ENCODE measurements at regions not wholly inside any gene's neighbourhood (a gene's known extent, or its start where the extent isn't known, plus 50 kb on each side); places are given as distances from the start of the nearest gene placed in this dataset.

DNA sequence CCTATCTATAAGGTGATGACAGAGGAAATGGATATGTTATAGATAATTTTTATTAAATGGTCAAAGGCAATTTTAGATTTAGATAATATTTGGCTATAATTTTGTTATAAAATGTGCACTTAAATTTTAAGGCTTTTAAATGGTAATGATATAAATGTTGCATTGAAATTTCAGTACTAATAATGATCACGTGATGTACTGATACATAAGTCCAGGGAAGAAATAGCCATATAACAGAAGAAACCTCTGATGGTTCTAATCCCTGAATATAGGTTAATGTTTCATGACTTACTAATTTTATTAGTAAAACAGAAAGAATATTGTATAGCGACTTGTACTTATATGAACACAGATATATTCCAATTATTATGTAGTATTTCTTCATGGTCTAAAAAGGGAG, 211.9 kb downstream of the SOCS6 start:
- no peak for DNase-seq (ENCODE audit: low read depth)
- TF ChIP-seq CTCF (IDR thresholded peaks at IDR 0.05; ENCODE audit: control insufficient read depth, insufficient read depth, low read depth, low read length, missing control alignments), result no peak
- H3K4me3 ChIP-seq (ENCODE audit: control insufficient read depth, low read depth, low read length), result no peak overlapping the region

DNA sequence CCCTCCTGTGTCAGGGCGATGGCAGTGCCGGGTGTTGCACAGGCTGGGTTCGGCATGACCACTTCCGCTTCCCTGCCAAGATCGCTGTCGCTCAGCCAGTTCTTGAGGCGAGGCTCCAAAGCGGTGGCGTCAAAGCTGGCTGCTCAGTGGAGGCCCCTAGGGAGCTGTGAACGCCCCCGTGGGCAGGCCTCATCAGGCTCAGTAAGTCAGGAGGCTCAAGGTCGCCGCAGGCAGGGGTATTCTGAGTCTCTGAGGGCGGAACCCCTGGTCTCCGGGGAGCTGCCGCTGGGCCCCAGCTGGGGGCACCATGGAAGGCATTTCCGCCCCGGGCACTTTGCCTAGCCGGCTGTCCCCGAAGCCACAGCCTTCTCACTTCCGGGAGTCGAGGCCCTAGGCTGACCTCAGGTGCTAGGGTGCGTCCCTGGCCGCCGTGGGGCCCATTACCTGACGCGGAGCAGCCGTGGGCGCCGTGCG, 210.4 kb downstream of the SOCS6 start:
- TF ChIP-seq CTCF (IDR thresholded peaks at IDR 0.05; ENCODE audit: control insufficient read depth, insufficient read depth, low read depth, low read length, missing control alignments), result no peak
- no peak for DNase-seq (ENCODE audit: low read depth)
- H3K4me3 ChIP-seq (ENCODE audit: control insufficient read depth, low read depth, low read length), result no peak overlapping the region

DNA sequence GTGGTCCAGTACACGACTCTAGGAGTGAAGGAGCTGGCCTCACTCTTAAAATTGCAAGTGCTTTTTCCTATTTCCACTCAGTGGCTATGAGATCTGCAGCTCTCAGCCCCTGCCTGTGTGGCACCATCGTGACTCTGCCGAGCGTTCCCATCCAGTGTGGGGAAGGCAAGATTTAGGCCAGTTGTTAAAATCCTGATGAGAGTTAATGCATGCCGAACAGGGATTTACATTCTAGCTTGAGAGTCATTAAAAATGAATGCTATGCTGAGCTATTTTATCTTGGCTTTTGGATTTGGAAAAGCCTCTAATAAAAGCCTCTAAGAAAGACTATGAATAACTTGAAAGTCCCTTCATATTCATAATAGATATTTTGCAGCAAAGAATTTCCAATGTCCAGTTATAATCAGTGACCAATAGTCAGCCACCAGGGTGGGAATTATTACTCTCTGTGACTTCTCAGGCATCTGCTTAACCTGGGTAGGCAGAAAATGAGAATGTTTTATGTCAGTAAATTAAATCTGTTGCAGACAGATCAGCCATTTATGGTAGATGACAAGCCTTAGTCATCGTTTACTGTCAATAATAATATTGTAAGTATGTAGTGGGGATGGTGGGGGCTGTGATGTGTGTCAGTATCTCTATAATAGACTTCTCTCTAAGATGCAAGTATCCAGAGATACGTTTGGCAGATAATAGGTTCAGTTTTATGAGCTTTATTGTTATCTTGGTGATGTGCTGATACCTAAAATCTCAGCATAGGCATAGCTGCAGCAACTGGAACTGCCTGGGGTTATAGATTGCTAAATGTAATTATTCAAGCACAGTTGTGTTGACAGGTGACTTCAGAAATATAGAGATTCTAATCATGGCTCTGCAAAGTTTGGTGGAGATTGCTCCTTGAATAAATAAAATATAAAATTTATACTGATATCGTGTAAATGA, 207.8 kb downstream of the SOCS6 start:
- DNase-seq (ENCODE audit: low read depth), result no peak
- no peak for TF ChIP-seq CTCF (IDR thresholded peaks at IDR 0.05; ENCODE audit: control insufficient read depth, insufficient read depth, low read depth, low read length, missing control alignments)
- no peak overlapping the region for H3K4me3 ChIP-seq (ENCODE audit: control insufficient read depth, low read depth, low read length)

GRCh38 chr18:70494524-70494923, 205.7 kb downstream of the SOCS6 start:
- no peak for TF ChIP-seq CTCF (IDR thresholded peaks at IDR 0.05; ENCODE audit: control insufficient read depth, insufficient read depth, low read depth, low read length, missing control alignments)
- H3K4me3 ChIP-seq (ENCODE audit: control insufficient read depth, low read depth, low read length), result no peak overlapping the region
- DNase-seq (ENCODE audit: low read depth), result no peak

GRCh38 chr18:70493461-70493860, 204.6 kb downstream of the SOCS6 start:
- DNase-seq (ENCODE audit: low read depth), result no peak
- no peak for TF ChIP-seq CTCF (IDR thresholded peaks at IDR 0.05; ENCODE audit: control insufficient read depth, insufficient read depth, low read depth, low read length, missing control alignments)
- no peak overlapping the region for H3K4me3 ChIP-seq (ENCODE audit: control insufficient read depth, low read depth, low read length)

- peak; percentile 87 for TF ChIP-seq CTCF (IDR thresholded peaks at IDR 0.05; ENCODE audit: control insufficient read depth, insufficient read depth, low read depth, low read length, missing control alignments)
- no peak for DNase-seq (ENCODE audit: low read depth)
Measured at GRCh38 chr18:70491734-70492348, 203.0 kb downstream of the SOCS6 start.

More at GRCh38 chr18:70491734-70492348, 203.0 kb downstream of the SOCS6 start:
- no peak overlapping the region for H3K4me3 ChIP-seq (ENCODE audit: control insufficient read depth, low read depth, low read length)
